ENCODE measurements at regions not wholly inside any gene's neighbourhood (a gene's known extent, or its start where the extent isn't known, plus 50 kb on each side); places are given as distances from the start of the nearest gene placed in this dataset.

DNA sequence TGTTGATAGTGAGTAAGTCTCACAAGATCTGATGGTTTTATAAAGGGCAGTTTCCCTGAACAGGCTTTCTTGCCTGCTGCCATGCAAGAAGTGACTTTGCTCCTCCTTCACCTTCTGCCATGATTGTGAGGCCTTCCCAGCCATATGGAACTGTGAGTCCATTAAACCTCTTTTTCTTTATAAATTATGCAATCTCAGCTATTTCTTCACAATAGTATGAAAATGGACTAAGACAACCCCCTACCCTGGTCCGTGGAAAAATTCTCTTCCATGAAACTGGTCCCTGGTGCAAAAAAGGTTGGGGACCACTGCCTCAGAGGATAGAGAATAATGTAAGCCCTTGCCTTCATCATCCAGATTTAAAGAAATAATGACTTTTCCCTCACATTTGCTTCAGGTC, 861.3 kb downstream of the QKI start:
- TF ChIP-seq POLR2AphosphoS5 (IDR thresholded peaks at IDR 0.05; ENCODE audit: insufficient read depth in 1 of 2, low read depth in 1 of 2) (no peak), POLR2A (IDR thresholded peaks at IDR 0.05) (no peak)
- TF ChIP-seq, protein P1, sequence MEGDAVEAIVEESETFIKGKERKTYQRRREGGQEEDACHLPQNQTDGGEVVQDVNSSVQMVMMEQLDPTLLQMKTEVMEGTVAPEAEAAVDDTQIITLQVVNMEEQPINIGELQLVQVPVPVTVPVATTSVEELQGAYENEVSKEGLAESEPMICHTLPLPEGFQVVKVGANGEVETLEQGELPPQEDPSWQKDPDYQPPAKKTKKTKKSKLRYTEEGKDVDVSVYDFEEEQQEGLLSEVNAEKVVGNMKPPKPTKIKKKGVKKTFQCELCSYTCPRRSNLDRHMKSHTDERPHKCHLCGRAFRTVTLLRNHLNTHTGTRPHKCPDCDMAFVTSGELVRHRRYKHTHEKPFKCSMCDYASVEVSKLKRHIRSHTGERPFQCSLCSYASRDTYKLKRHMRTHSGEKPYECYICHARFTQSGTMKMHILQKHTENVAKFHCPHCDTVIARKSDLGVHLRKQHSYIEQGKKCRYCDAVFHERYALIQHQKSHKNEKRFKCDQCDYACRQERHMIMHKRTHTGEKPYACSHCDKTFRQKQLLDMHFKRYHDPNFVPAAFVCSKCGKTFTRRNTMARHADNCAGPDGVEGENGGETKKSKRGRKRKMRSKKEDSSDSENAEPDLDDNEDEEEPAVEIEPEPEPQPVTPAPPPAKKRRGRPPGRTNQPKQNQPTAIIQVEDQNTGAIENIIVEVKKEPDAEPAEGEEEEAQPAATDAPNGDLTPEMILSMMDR (IDR thresholded peaks at IDR 0.05): no peak
